Heart left ventricle (tissue), 13 donors: ENCODE measurements at regions not wholly inside any gene's neighbourhood (a gene's known extent, or its start where the extent isn't known, plus 50 kb on each side); places are given as distances from the start of the nearest gene placed in this dataset.

Experiments
- CTCF ChIP-seq, 12 donors: fragments of 200-600 bp; sonication (generic) in 4 of 12; IDR thresholded peaks; one replicate each; pipeline versions ENCODE4 v1.5.0 to v1.8.0; 2018 to 2022; ENCODE audit warnings: antibody characterized with exemption in 12 of 12, mild to moderate bottlenecking in 5 of 12
- POLR2A ChIP-seq, 2 donors: fragments of 450-650 bp; IDR thresholded peaks; one replicate each; pipeline ENCODE4 v1.6.1; 2017; ENCODE audit warnings: antibody characterized with exemption in 2 of 2, mild to moderate bottlenecking in 2 of 2, moderate library complexity in 2 of 2
- donor health status: ischemic (EF 13 %, LVEDD 7.1; RV severe dilation, severe dysfunction).
- donor health status: DM: no; HTN: yes; CAD: no.
- donor health status: DM: no; HTN: no; CAD: no.
- donor health status: ischemic (EF 25% LVEDD 6.9; RV normal size, moderate dysfunction).
- donor health status: ischemic (EF 25% LVEDD 5.7; RV mildly dilated, moderate dysfunction).
- donor health status: ischemic (EF 35%, LVEDD 5.7; RV mildly dilated, moderate dysfunction).
- donor health status: nonischemic (EF 11% LVEDD 7.7; RV severe dilation, severe dysfunction).
- donor health status: DM: yes; HTN: yes; CAD: no.
- donor health status: PGD.
- donor health status: ischemic (EF 29% LVEDD 5.4; RV normal size, mild dysfunction).
- donor health status: nonischemic (EF 23%, LVEDD 6.1; RV moderate dilation, normal function).

GRCh38 chr4:10333942-10334341, 123.3 kb downstream of the ZNF518B start:
- TF ChIP-seq CTCF (IDR thresholded peaks at IDR 0.05) (no peak), POLR2A (IDR thresholded peaks at IDR 0.05) (no peak)
